Liver (tissue), 8 donors: ENCODE measurements at regions not wholly inside any gene's neighbourhood (a gene's known extent, or its start where the extent isn't known, plus 50 kb on each side); places are given as distances from the start of the nearest gene placed in this dataset.

ENCODE experiments used
- DNase-seq: peaks from one replicate; pipeline ENCODE4 v3.0.0-alpha.2; 2017; ENCODE audit warnings: low spot score
- H3K27ac ChIP-seq, 2 donors: one replicate each; pipeline ENCODE4 v1.7.0; 2013; ENCODE audit warnings: inconsistent platforms in 2 of 2, low read length in 2 of 2, control low read depth in 1 of 2, low read depth in 1 of 2, mild to moderate bottlenecking in 1 of 2
- H3K27me3 ChIP-seq, 4 donors: one replicate each; pipeline versions ENCODE4 v1.6.1 to v1.7.0; 2013; ENCODE audit warnings: low read length in 3 of 4, inconsistent platforms in 1 of 4, mild to moderate bottlenecking in 1 of 4, moderate library complexity in 1 of 4; ENCODE audit not compliant: control insufficient read depth in 4 of 4, insufficient read depth in 4 of 4
- H3K36me3 ChIP-seq, 4 donors: one replicate each; pipeline versions ENCODE4 v1.6.1 to v1.7.0; 2013; ENCODE audit warnings: low read length in 3 of 4, mild to moderate bottlenecking in 3 of 4, low read depth in 1 of 4, moderate library complexity in 1 of 4; ENCODE audit not compliant: control insufficient read depth in 4 of 4, insufficient read depth in 3 of 4
- H3K4me1 ChIP-seq, 4 donors: one replicate each; pipeline versions ENCODE4 v1.6.1 to v1.7.0; 2013; ENCODE audit warnings: low read length in 3 of 4, mild to moderate bottlenecking in 3 of 4, moderate library complexity in 1 of 4; ENCODE audit not compliant: control insufficient read depth in 4 of 4, insufficient read depth in 4 of 4
- H3K4me3 ChIP-seq, 3 donors: one replicate each; pipeline versions ENCODE4 v1.6.1 to v1.7.0; 2013; ENCODE audit warnings: low read length in 3 of 3, control low read depth in 1 of 3, low read depth in 1 of 3, mild to moderate bottlenecking in 1 of 3
- H3K9ac ChIP-seq, 2 donors: one replicate each; pipeline ENCODE4 v1.7.0; 2013; ENCODE audit warnings: low read length in 2 of 2, mild to moderate bottlenecking in 2 of 2, moderate library complexity in 2 of 2, control low read depth in 1 of 2, low read depth in 1 of 2
- H3K9me3 ChIP-seq, 4 donors: one replicate each; pipeline versions ENCODE4 v1.6.1 to v1.7.0; 2013; ENCODE audit warnings: low read length in 3 of 4; ENCODE audit not compliant: control insufficient read depth in 4 of 4
- CTCF ChIP-seq: fragments of 150-350 bp; IDR thresholded peaks from 2 replicates; pipeline ENCODE4 v1.5.1; 2017; ENCODE audit warnings: improper control_type of control experiment, low read depth, low read length; ENCODE audit not compliant: missing input control
- EGR1 ChIP-seq, 2 donors: IDR thresholded peaks; 2 replicates each; pipeline ENCODE4 v1.6.1; 2016 to 2018; ENCODE audit warnings: antibody characterized with exemption in 2 of 2, low read depth in 2 of 2
- FOXA1 ChIP-seq: IDR thresholded peaks from 2 replicates; pipeline ENCODE4 v1.6.1; 2016; ENCODE audit warnings: antibody characterized with exemption
- FOXA2 ChIP-seq: IDR thresholded peaks from 2 replicates; pipeline ENCODE4 v1.6.1; 2016; ENCODE audit warnings: antibody characterized with exemption
- GABPA ChIP-seq, 2 donors: IDR thresholded peaks in 1 of 2; conservative IDR thresholded peaks in 1 of 2; 2 replicates each; pipeline ENCODE4 v1.6.1; 2016; ENCODE audit warnings: antibody characterized with exemption in 2 of 2, mild to moderate bottlenecking in 1 of 2, moderate library complexity in 1 of 2
- HNF4A ChIP-seq, 2 donors: conservative IDR thresholded peaks; 2 replicates each; pipeline ENCODE4 v1.6.1; 2016; ENCODE audit warnings: antibody characterized with exemption in 2 of 2, mild to moderate bottlenecking in 2 of 2
- HNF4G ChIP-seq: IDR thresholded peaks from 2 replicates; pipeline ENCODE4 v1.6.1; 2016; ENCODE audit warnings: antibody characterized with exemption
- JUND ChIP-seq, 2 donors: IDR thresholded peaks; 2 replicates each; pipeline ENCODE4 v1.6.1; 2016; ENCODE audit warnings: antibody characterized with exemption in 2 of 2
- NR2F2 ChIP-seq: IDR thresholded peaks from 2 replicates; pipeline ENCODE4 v1.6.1; 2016; ENCODE audit warnings: antibody characterized with exemption
- RAD21 ChIP-seq, 2 donors: IDR thresholded peaks; 2 replicates each; pipeline ENCODE4 v1.6.1; 2016; ENCODE audit warnings: antibody characterized with exemption in 2 of 2, mild to moderate bottlenecking in 2 of 2
- RXRA ChIP-seq, 2 donors: IDR thresholded peaks; 2 replicates each; pipeline ENCODE4 v1.6.1; 2017 to 2018; ENCODE audit warnings: antibody characterized with exemption in 2 of 2, mild to moderate bottlenecking in 1 of 2
- SP1 ChIP-seq: IDR thresholded peaks from 2 replicates; pipeline ENCODE4 v1.6.1; 2018; ENCODE audit warnings: antibody characterized with exemption, mild to moderate bottlenecking
- TAF1 ChIP-seq: conservative IDR thresholded peaks from 2 replicates; pipeline ENCODE4 v1.6.1; 2016; ENCODE audit warnings: antibody characterized with exemption, mild to moderate bottlenecking
- YY1 ChIP-seq: IDR thresholded peaks from 2 replicates; pipeline ENCODE4 v1.6.1; 2016; ENCODE audit warnings: antibody characterized with exemption, mild to moderate bottlenecking
- ZBTB33 ChIP-seq: IDR thresholded peaks from 2 replicates; pipeline ENCODE4 v1.6.1; 2016; ENCODE audit warnings: antibody characterized with exemption
- WGBS: extraction: QIAGEN DNeasy Blood & Tissue Kit; methylation state at CpG from one replicate; pipeline ENCODE4 v1.1.7; 2013; 5-methylcytosine and 5-hydroxymethylcytosine counted together
- TF ChIP-seq, protein P1 (sequence below): IDR thresholded peaks from 2 replicates; pipeline ENCODE4 v1.6.1; 2016; ENCODE audit warnings: antibody characterized with exemption
- TF ChIP-seq, protein P2 (sequence below): IDR thresholded peaks from 2 replicates; pipeline ENCODE4 v1.6.1; 2016; ENCODE audit warnings: antibody characterized with exemption, mild to moderate bottlenecking
- TF ChIP-seq, protein P3 (sequence below): IDR thresholded peaks from 2 replicates; pipeline ENCODE4 v1.6.1; 2016; ENCODE audit warnings: antibody characterized with exemption
- donor health status: healthy.
- donor health status: healthy.
- donor health status: healthy.
- donor health status: healthy.
- donor health status: healthy.

- no peak for TF ChIP-seq GABPA (IDR thresholded peaks at IDR 0.05 in 1 of 2, conservative IDR thresholded peaks at IDR 0.05 in 1 of 2)
- TF ChIP-seq, protein P1, sequence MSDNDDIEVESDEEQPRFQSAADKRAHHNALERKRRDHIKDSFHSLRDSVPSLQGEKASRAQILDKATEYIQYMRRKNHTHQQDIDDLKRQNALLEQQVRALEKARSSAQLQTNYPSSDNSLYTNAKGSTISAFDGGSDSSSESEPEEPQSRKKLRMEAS: no peak
- TF ChIP-seq TAF1: no peak
- no peak for TF ChIP-seq JUND (IDR thresholded peaks at IDR 0.05)
Measured at GRCh38 chr10:44805466-44806210, 105.5 kb upstream of the TMEM72 start (continued).

DNA sequence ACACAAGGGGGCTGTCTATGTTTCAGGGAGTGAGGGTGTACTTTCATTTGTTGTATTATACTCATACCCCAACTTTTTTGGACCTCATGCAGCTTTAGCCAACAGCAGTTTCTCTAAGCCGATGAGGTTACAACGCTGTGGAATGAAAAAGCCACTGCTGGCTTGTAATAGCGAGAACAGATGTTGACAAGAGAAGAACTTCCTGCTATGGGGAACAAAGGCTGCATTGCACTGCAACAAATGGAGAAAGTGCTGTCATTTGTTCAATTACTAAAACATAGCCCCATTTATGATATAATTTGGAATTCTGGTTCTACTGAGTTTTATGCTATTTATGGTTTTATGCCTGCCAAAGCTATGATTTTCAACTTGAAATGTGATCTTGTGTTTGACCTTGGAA, 104.2 kb upstream of the TMEM72 start:
- Histone ChIP-seq H3K9me3 (peaks cover 0 to 2% (median 0%) of the 10 kb centered on the region in 4 donors), H3K4me3 (no peak overlapping the region), H3K27me3 (no peaks in the 10 kb centered on the region), H3K36me3 (no peaks in the 10 kb centered on the region), H3K4me1 (no peaks in the 10 kb centered on the region), H3K27ac (no peak overlapping the region), H3K9ac (no peak overlapping the region)
- no peak for DNase-seq
- WGBS: 60% methylated on average over 3 of the region's 3 CpGs
- TF ChIP-seq SP1: no peak
- TF ChIP-seq, protein P2, sequence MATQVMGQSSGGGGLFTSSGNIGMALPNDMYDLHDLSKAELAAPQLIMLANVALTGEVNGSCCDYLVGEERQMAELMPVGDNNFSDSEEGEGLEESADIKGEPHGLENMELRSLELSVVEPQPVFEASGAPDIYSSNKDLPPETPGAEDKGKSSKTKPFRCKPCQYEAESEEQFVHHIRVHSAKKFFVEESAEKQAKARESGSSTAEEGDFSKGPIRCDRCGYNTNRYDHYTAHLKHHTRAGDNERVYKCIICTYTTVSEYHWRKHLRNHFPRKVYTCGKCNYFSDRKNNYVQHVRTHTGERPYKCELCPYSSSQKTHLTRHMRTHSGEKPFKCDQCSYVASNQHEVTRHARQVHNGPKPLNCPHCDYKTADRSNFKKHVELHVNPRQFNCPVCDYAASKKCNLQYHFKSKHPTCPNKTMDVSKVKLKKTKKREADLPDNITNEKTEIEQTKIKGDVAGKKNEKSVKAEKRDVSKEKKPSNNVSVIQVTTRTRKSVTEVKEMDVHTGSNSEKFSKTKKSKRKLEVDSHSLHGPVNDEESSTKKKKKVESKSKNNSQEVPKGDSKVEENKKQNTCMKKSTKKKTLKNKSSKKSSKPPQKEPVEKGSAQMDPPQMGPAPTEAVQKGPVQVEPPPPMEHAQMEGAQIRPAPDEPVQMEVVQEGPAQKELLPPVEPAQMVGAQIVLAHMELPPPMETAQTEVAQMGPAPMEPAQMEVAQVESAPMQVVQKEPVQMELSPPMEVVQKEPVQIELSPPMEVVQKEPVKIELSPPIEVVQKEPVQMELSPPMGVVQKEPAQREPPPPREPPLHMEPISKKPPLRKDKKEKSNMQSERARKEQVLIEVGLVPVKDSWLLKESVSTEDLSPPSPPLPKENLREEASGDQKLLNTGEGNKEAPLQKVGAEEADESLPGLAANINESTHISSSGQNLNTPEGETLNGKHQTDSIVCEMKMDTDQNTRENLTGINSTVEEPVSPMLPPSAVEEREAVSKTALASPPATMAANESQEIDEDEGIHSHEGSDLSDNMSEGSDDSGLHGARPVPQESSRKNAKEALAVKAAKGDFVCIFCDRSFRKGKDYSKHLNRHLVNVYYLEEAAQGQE: no peak
- no peak for TF ChIP-seq JUND (IDR thresholded peaks at IDR 0.05)
- TF ChIP-seq FOXA2: no peak
- TF ChIP-seq RAD21 (IDR thresholded peaks at IDR 0.05): no peak
- TF ChIP-seq, protein P3, sequence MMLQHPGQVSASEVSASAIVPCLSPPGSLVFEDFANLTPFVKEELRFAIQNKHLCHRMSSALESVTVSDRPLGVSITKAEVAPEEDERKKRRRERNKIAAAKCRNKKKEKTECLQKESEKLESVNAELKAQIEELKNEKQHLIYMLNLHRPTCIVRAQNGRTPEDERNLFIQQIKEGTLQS: no peak
- TF ChIP-seq RXRA (IDR thresholded peaks at IDR 0.05): no peak
- TF ChIP-seq YY1: no peak
- TF ChIP-seq TAF1: no peak
- no peak for TF ChIP-seq NR2F2
- no peak for TF ChIP-seq HNF4G
- no peak for TF ChIP-seq HNF4A (conservative IDR thresholded peaks at IDR 0.05)
- TF ChIP-seq EGR1 (IDR thresholded peaks at IDR 0.05; ENCODE audit: low read depth in 2 of 2): no peak
- TF ChIP-seq, protein P1: no peak
- TF ChIP-seq ZBTB33: no peak
- TF ChIP-seq FOXA1: no peak
- TF ChIP-seq CTCF: no peak
- TF ChIP-seq GABPA (IDR thresholded peaks at IDR 0.05 in 1 of 2, conservative IDR thresholded peaks at IDR 0.05 in 1 of 2): no peak
